ENCODE measurements at regions not wholly inside any gene's neighbourhood (a gene's known extent, or its start where the extent isn't known, plus 50 kb on each side); places are given as distances from the start of the nearest gene placed in this dataset.

- no peaks in the 10 kb centered on the region for H3K9me3 ChIP-seq (ENCODE audit: low read depth, low read length)
- no peak overlapping the region for H3K27ac ChIP-seq
- no peak overlapping the region for H3K4me3 ChIP-seq
- no peak overlapping the region for H3K9ac ChIP-seq (ENCODE audit: insufficient read length)
- TF ChIP-seq EZH2 (IDR thresholded peaks at IDR 0.05) (no peak), POLR2AphosphoS5 (IDR thresholded peaks at IDR 0.05; ENCODE audit: borderline replicate concordance, low read depth, low read length) (no peak), FOXP2 (optimal IDR thresholded peaks at IDR 0.05; ENCODE audit: control extremely low read depth, extremely low read length, insufficient read depth) (no peak)
- no peaks in the 10 kb centered on the region for H3K36me3 ChIP-seq (ENCODE audit: insufficient read depth, low read length)
- no peak for DNase-seq (ENCODE audit: low read depth, low spot score)
Measured at GRCh38 chr10:28837613-28838390, 160.5 kb downstream of the BAMBI start.

- TF ChIP-seq FOXP2 (optimal IDR thresholded peaks at IDR 0.05; ENCODE audit: control extremely low read depth, extremely low read length, insufficient read depth) (no peak), POLR2AphosphoS5 (IDR thresholded peaks at IDR 0.05; ENCODE audit: borderline replicate concordance, low read depth, low read length) (no peak), EZH2 (IDR thresholded peaks at IDR 0.05) (no peak)
- Histone ChIP-seq H3K9ac (ENCODE audit: insufficient read length) (no peak overlapping the region), H3K27ac (no peak overlapping the region), H3K36me3 (ENCODE audit: insufficient read depth, low read length) (no peaks in the 10 kb centered on the region), H3K4me3 (no peak overlapping the region), H3K9me3 (ENCODE audit: low read depth, low read length) (no peaks in the 10 kb centered on the region)
- DNase-seq (ENCODE audit: low read depth, low spot score), result no peak
Measured at GRCh38 chr10:28838908-28839307, 161.6 kb downstream of the BAMBI start.

DNA sequence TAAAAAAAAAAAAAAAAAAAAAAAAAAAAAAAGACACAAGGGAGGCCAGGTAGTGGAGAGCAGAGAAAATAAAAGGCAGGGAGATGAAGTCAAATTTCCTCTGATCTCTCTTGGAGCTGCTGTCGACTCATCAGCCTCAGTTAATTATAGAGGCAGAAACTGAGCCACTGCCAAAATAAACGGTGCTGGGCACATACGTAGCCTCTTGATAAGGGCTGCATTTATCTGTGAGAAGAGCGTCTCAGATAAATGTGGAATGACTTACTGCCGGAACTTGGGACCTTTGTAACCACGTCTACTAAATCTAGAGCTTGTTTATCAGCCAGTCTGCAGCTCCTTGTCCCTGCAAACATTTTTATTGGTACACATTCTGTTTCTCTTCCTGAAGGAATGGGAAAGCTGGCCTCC, 162.3 kb downstream of the BAMBI start:
- TF ChIP-seq EZH2 (IDR thresholded peaks at IDR 0.05) (no peak), FOXP2 (optimal IDR thresholded peaks at IDR 0.05; ENCODE audit: control extremely low read depth, extremely low read length, insufficient read depth) (no peak), POLR2AphosphoS5 (IDR thresholded peaks at IDR 0.05; ENCODE audit: borderline replicate concordance, low read depth, low read length) (no peak)
- DNase-seq (ENCODE audit: low read depth, low spot score), result no peak
- H3K4me3 ChIP-seq, result no peak overlapping the region
- no peak overlapping the region for H3K9ac ChIP-seq (ENCODE audit: insufficient read length)
- H3K36me3 ChIP-seq (ENCODE audit: insufficient read depth, low read length), result no peaks in the 10 kb centered on the region
- H3K27ac ChIP-seq, result no peak overlapping the region
- H3K9me3 ChIP-seq (ENCODE audit: low read depth, low read length), result no peaks in the 10 kb centered on the region

DNA sequence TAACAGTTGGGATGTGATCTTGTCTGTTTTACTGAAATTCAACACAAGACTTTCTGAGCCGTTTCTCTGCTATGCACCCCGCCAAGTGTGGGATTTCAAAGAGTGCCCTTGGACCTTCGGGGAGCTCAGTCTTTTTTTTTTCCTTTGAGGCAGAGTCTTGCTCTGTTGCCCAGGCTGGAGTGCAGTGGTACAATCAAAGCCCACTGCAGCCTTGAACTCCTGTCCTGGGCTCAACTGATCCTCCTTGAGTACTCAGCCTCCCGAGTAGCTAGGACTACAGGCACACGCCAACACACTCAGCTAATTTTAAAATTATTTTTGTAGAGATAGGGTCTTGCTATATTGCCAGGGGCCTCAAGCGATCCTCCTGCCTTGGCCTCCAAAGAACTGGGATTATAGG, 162.9 kb downstream of the BAMBI start:
- Histone ChIP-seq H3K9me3 (ENCODE audit: low read depth, low read length) (no peaks in the 10 kb centered on the region), H3K4me3 (no peak overlapping the region), H3K9ac (ENCODE audit: insufficient read length) (no peak overlapping the region), H3K36me3 (ENCODE audit: insufficient read depth, low read length) (no peaks in the 10 kb centered on the region), H3K27ac (no peak overlapping the region)
- TF ChIP-seq EZH2 (IDR thresholded peaks at IDR 0.05), result no peak
- no peak for DNase-seq (ENCODE audit: low read depth, low spot score)

- DNase-seq (ENCODE audit: low read depth, low spot score), result no peak
- Histone ChIP-seq H3K36me3 (ENCODE audit: insufficient read depth, low read length) (no peaks in the 10 kb centered on the region), H3K27ac (no peak overlapping the region), H3K4me3 (no peak overlapping the region), H3K9ac (ENCODE audit: insufficient read length) (no peak overlapping the region), H3K9me3 (ENCODE audit: low read depth, low read length) (no peaks in the 10 kb centered on the region)
- TF ChIP-seq EZH2 (IDR thresholded peaks at IDR 0.05) (no peak), FOXP2 (optimal IDR thresholded peaks at IDR 0.05; ENCODE audit: control extremely low read depth, extremely low read length, insufficient read depth) (no peak), POLR2AphosphoS5 (IDR thresholded peaks at IDR 0.05; ENCODE audit: borderline replicate concordance, low read depth, low read length) (no peak)
Measured at GRCh38 chr10:28840971-28841370, 163.7 kb downstream of the BAMBI start.

DNA sequence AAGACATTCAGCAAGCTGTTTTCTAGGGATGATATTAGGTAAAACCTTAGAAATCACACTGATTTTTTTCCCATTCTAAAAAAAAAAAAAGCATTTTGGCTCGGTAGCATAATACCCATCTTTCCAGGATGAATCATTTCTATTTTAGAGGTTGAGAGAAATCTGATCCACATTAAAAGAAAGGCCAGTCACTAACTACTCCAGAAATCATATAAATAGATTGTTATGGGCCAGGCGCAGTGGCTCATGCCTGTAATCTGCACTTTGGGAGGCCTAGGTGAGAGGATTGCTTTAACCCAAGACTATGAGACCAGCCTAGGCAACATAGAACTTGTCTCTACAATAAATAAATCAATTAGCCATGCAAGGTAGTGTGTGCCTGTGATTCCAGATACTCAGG, 164.3 kb downstream of the BAMBI start:
- Histone ChIP-seq H3K9ac (ENCODE audit: insufficient read length) (no peak overlapping the region), H3K4me3 (no peak overlapping the region), H3K9me3 (ENCODE audit: low read depth, low read length) (no peaks in the 10 kb centered on the region), H3K27ac (no peak overlapping the region), H3K36me3 (ENCODE audit: insufficient read depth, low read length) (no peaks in the 10 kb centered on the region)
- no peak for DNase-seq (ENCODE audit: low read depth, low spot score)
- no peak for TF ChIP-seq EZH2 (IDR thresholded peaks at IDR 0.05)
- TF ChIP-seq POLR2AphosphoS5 (IDR thresholded peaks at IDR 0.05; ENCODE audit: borderline replicate concordance, low read depth, low read length), result no peak
- TF ChIP-seq FOXP2 (optimal IDR thresholded peaks at IDR 0.05; ENCODE audit: control extremely low read depth, extremely low read length, insufficient read depth), result no peak

- DNase-seq (ENCODE audit: low read depth, low spot score), result no peak
- H3K9me3 ChIP-seq (ENCODE audit: low read depth, low read length), result no peaks in the 10 kb centered on the region
- TF ChIP-seq FOXP2 (optimal IDR thresholded peaks at IDR 0.05; ENCODE audit: control extremely low read depth, extremely low read length, insufficient read depth) (no peak), POLR2AphosphoS5 (IDR thresholded peaks at IDR 0.05; ENCODE audit: borderline replicate concordance, low read depth, low read length) (no peak), EZH2 (IDR thresholded peaks at IDR 0.05) (no peak)
- no peak overlapping the region for H3K4me3 ChIP-seq
- no peak overlapping the region for H3K27ac ChIP-seq
- H3K9ac ChIP-seq (ENCODE audit: insufficient read length), result no peak overlapping the region
- H3K36me3 ChIP-seq (ENCODE audit: insufficient read depth, low read length), result no peaks in the 10 kb centered on the region
Measured at GRCh38 chr10:28842321-28842720, 165.0 kb downstream of the BAMBI start.

DNA sequence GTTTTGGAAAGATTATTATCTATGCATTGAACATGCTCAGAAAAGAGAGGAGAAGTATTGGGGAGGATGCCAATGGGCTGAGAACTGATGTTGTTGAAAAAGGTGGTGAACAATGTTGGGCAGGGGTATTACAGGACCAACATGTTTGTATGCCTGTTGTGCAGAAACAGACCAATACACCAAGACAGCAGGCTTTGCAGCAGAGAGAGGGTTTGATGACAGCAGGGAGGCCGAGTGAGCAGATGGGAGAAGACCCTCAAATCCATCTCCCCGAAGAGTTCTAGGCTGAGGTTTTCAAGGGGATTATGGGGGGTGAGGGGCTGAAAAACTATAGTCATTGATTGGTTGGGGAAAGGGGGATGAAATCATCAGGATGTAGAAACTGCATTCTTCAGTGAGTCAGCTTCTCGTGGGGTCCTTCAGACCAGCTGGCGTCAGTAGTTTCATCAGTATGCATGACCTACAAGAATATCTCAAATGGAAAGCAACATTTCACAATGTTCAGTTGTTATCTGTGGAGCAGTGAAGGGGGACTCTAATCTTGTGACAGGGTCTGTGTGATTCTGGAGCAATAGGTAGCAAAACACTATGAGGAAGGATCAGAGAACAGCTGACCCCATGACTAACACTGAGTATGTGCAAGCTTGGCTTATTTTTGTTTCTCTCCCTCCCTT, 167.8 kb downstream of the BAMBI start:
- H3K27ac ChIP-seq, result no peak overlapping the region
- H3K9ac ChIP-seq (ENCODE audit: insufficient read length), result no peak overlapping the region
- TF ChIP-seq EZH2 (IDR thresholded peaks at IDR 0.05), result no peak
- H3K9me3 ChIP-seq (ENCODE audit: low read depth, low read length), result no peaks in the 10 kb centered on the region
- no peak for DNase-seq (ENCODE audit: low read depth, low spot score)
- H3K36me3 ChIP-seq (ENCODE audit: insufficient read depth, low read length), result no peaks in the 10 kb centered on the region
- no peak overlapping the region for H3K4me3 ChIP-seq

DNA sequence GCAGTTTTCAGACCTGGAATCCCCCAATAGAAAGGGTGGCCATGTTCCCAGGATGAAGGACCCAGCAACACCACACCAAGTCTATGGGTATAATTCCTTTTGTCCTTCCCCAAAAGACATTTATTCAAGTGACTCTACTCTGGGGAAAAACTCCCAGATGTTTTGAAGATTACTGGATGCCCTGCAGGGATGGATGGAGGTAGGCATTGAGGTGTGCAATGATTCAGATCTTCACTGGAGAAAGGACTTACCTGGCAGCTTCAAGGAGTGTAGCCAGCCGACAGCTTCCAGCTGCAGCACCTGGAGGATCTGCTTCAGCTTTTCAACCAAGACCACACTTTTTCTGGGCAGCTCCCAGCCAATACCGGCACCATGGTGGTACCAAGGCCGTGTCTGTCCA, 172.0 kb downstream of the BAMBI start:
- no peak overlapping the region for H3K9ac ChIP-seq (ENCODE audit: insufficient read length)
- H3K9me3 ChIP-seq (ENCODE audit: low read depth, low read length), result no peaks in the 10 kb centered on the region
- DNase-seq (ENCODE audit: low read depth, low spot score), result no peak
- H3K36me3 ChIP-seq (ENCODE audit: insufficient read depth, low read length), result no peaks in the 10 kb centered on the region
- no peak for TF ChIP-seq FOXP2 (optimal IDR thresholded peaks at IDR 0.05; ENCODE audit: control extremely low read depth, extremely low read length, insufficient read depth)
- TF ChIP-seq EZH2 (IDR thresholded peaks at IDR 0.05), result no peak
- no peak for TF ChIP-seq POLR2AphosphoS5 (IDR thresholded peaks at IDR 0.05; ENCODE audit: borderline replicate concordance, low read depth, low read length)
- no peak overlapping the region for H3K4me3 ChIP-seq
- no peak overlapping the region for H3K27ac ChIP-seq
